Erythroblast (primary cell): ENCODE measurements at regions not wholly inside any gene's neighbourhood (a gene's known extent, or its start where the extent isn't known, plus 50 kb on each side); places are given as distances from the start of the nearest gene placed in this dataset.

ENCODE experiments used
- GATA1 ChIP-seq: IDR thresholded peaks from 2 replicates; pipeline ENCODE4 v1.6.1; 2011; ENCODE audit warnings: low read depth, mild to moderate bottlenecking, control low read depth, low read length, moderate library complexity
- POLR2A ChIP-seq: IDR thresholded peaks from 2 replicates; pipeline ENCODE4 v1.6.1; 2011; ENCODE audit warnings: mild to moderate bottlenecking, low read length

DNA sequence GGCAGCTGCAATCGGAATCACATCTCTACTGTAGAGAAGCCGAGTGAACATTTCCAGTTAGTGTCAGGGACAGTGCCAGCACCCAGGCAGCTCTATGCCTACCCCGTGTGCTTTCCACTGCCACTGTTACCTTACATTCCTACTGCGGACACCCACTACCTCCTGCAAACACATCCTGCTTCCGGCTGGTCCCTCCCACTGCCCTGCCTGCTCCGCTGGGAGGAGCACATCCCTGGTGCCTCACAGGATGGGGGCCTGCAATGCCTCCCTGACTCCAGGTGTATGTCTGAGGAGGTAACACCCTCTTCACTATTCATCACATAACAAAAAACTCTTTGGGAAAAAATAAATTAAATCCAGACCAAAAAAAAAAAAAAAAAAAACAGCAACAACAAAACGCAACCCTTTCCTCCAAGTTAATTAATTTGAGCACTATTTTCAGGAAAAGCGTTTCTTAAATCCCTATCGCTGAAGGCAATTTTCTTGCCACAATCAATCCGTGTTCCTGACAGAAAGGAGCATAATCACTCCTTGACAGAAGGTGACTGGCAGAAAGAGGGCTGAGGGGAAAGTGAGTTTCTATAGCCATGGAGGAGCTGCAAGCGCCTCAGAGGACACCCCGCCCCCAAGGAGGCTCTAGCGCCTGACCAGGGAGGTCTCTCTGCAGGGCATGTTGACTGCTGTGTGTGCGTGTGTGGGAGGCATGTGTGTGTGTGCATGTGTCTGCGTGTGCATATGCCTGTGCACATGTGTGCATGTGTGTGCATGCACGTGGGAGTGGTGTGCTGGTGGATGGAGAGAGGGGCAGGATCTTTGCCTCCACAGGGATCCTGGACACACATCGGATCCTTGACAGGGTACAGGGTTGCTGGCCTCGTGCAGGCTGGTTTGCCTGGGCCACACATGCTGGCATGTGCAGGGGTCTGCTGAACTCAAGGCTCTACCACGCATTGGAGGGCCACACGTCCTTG is 134.8 kb upstream of the NTM start:
- TF ChIP-seq POLR2A (no peak), GATA1 (no peak)
